Activated CD4-positive, alpha-beta memory T cell treated with anti-CD3 and anti-CD28 coated beads for 36 hours (primary cell): ENCODE measurements at regions not wholly inside any gene's neighbourhood (a gene's known extent, or its start where the extent isn't known, plus 50 kb on each side); places are given as distances from the start of the nearest gene placed in this dataset.
"Not testable (repeated sequence)": the region's sequence is repeated elsewhere in the genome, so short reads cannot be mapped to it uniquely, and the experiment has no call there.

Source experiments
- CTCF ChIA-PET: fragments of 350-600 bp; sonication (Branson Sonifier 250); formaldehyde crosslinking; loops from one replicate; lab custom pipeline; 2021; ENCODE audit warnings: antibody characterized with exemption, inconsistent platforms; lab: Charles Lee
- POLR2A ChIA-PET: fragments of 350-600 bp; sonication (Branson Sonifier 250); formaldehyde crosslinking; loops from one replicate; lab custom pipeline; 2021; ENCODE audit warnings: antibody characterized with exemption; lab: Charles Lee
- DNase-seq: peaks from one replicate; pipeline ENCODE4 v3.0.0-alpha.2; 2020
- H3K27ac Mint-ChIP-seq: one replicate; pipeline ENCODE4 v1.8.0; 2021; ENCODE audit warnings: mixed read lengths
- H3K27me3 Mint-ChIP-seq: one replicate; pipeline ENCODE4 v1.8.0; 2021; ENCODE audit warnings: mixed read lengths
- H3K36me3 Mint-ChIP-seq: one replicate; pipeline ENCODE4 v1.8.0; 2021; ENCODE audit warnings: mixed read lengths
- H3K4me1 Mint-ChIP-seq: one replicate; pipeline ENCODE4 v1.8.0; 2021; ENCODE audit warnings: low read depth, mixed read lengths
- H3K4me3 Mint-ChIP-seq: one replicate; pipeline ENCODE4 v1.8.0; 2021; ENCODE audit warnings: mild to moderate bottlenecking, mixed read lengths
- H3K9me3 Mint-ChIP-seq: one replicate; pipeline ENCODE4 v1.8.0; 2021; ENCODE audit warnings: mixed read lengths
- intact Hi-C: fragments of 100-400 bp; cut with micrococcal nuclease; formaldehyde crosslinking; loops from one replicate; pipeline ENCODE4 v1.15.1; 2023

DNA sequence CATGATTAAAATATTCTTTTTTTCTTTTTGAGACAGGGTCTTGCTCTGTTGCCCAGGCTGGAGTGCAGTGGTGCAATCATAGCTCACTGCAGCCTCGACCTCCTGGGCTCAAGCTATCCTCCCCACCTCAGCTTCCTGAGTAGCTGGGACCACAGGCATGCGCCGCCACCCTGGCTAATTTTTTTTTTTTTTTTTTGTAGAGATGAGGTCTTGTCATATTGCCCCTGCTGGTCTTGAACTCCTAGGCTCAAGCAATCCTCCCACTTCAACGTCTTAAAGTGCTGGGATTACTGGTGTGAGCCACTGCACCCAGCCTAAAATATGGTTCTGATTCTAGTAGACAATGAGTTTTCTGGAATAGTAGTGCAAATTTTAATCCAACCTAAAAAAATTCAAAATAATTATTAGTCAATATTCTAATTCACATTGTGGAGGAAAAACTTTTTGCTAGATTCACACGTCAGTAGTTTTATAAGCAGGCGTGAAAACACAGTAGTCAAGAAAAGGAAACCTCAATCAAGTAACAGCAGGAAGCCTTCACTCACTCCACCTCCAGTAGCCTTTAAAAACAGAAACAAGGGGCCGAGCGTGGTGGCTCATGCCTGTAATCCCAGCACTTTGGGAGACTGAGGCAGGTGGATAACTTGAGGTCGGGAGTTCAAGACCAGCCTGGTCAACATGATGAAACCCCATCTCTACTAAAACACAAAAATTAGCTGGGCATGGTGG is 268.7 kb downstream of the BCL2 start:
- H3K4me1 Mint-ChIP-seq, H3K27me3 Mint-ChIP-seq, CTCF ChIA-PET, H3K36me3 Mint-ChIP-seq, H3K9me3 Mint-ChIP-seq, intact Hi-C loops, H3K4me3 Mint-ChIP-seq, DNase-seq, H3K27ac Mint-ChIP-seq: not testable (repeated sequence)
- POLR2A ChIA-PET = interaction anchor here (0.6 kb wide), 1 partner anchor 403 kb away, joined by 7 read pairs; no protein-coding TSS in a partner anchor

DNA sequence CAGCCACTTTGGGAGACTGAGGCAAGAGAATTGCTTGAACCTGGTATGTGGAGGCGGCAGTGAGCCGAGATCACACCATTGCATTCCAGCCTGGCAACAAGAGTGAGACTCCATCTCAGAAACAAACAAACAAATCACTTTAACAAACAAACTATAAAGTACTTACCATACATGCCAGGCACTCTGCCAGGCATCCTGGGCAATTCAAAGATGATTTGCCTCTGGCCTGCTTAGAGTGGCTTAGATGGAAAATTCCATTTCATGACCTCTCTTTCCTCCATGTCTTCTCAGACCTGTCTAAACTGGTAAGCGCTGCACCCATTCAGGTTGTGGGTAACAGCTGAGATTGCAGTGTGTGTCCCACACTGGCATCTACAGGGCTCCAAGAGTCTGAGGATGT is 273.2 kb downstream of the BCL2 start:
- no peak for DNase-seq
- ChIA-PET CTCF (interaction anchor here (2.0 kb wide), 1 partner anchor 30 kb away, joined by 12 read pairs; no protein-coding TSS in a partner anchor), POLR2A (no interaction called here)
- no peaks in the 10 kb centered on the region for H3K36me3 Mint-ChIP-seq
- intact Hi-C loops = no loop called here
- peaks cover 11% of the 10 kb centered on the region for H3K27me3 Mint-ChIP-seq
- H3K4me1 Mint-ChIP-seq = peaks cover 12% of the 10 kb centered on the region
- no peak overlapping the region for H3K4me3 Mint-ChIP-seq
- no peak overlapping the region for H3K27ac Mint-ChIP-seq
- peaks cover 5% of the 10 kb centered on the region for H3K9me3 Mint-ChIP-seq

DNA sequence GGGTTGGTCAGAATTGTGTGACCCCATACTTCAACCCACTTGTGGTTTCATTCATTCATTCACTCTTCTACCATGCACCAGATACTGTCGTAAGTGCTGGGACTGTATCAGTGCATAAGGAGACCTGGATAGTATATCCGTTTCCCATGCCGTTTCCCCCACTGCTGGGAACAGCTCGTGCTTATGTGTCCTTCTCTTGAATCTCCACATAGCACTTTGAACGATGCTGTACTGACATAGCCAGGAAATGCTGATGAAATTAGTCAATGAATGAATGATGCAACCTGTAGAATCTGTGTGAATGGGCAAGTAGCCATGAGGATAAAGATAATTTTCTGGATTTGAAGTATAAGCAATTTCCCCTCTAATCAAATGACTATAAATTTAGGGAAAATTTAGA is 276.1 kb downstream of the BCL2 start:
- Mint-ChIP-seq H3K36me3 (no peaks in the 10 kb centered on the region), H3K4me1 (peaks cover 23% of the 10 kb centered on the region), H3K9me3 (peaks cover 5% of the 10 kb centered on the region), H3K27ac (no peak overlapping the region), H3K27me3 (peaks cover 14% of the 10 kb centered on the region), H3K4me3 (no peak overlapping the region)
- intact Hi-C loops = no loop called here
- CTCF ChIA-PET = interaction anchor here (1.1 to 2.2 kb wide), 3 partner anchors 26 to 306 kb away, joined by 3 to 9 read pairs (median 3); no protein-coding TSS in a partner anchor
- DNase-seq = no peak
- POLR2A ChIA-PET = no interaction called here

DNA sequence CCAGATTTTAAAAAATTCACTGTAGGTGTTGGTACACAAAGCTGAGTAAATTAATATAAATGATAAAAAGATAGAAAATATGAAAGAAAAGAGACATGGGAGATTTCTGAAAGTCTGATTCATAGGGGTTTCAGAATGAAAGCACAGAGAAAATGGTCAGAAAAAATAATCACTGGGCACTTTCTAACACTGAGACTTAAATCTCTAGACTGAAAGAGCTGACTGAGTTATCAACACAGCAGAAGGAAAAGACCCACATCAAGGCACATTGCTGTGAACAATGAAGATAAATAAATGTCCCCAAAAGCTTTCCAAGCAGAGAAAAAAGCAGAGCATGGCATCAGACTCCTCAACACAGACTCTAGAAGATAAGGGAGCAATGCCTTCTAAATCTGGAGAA is 277.2 kb downstream of the BCL2 start:
- peaks cover 23% of the 10 kb centered on the region for H3K4me1 Mint-ChIP-seq
- ChIA-PET CTCF (interaction anchor here (0.6 to 2.2 kb wide), 3 partner anchors 25 to 86 kb away, joined by 3 to 9 read pairs (median 3); no protein-coding TSS in a partner anchor), POLR2A (interaction anchor here (0.8 kb wide), 1 partner anchor 61 kb away, joined by 4 read pairs; no protein-coding TSS in a partner anchor)
- H3K9me3 Mint-ChIP-seq = peaks cover 5% of the 10 kb centered on the region
- DNase-seq = no peak
- no peak overlapping the region for H3K4me3 Mint-ChIP-seq
- intact Hi-C loops = no loop called here
- peaks cover 14% of the 10 kb centered on the region for H3K27me3 Mint-ChIP-seq
- no peaks in the 10 kb centered on the region for H3K36me3 Mint-ChIP-seq
- no peak overlapping the region for H3K27ac Mint-ChIP-seq

DNA sequence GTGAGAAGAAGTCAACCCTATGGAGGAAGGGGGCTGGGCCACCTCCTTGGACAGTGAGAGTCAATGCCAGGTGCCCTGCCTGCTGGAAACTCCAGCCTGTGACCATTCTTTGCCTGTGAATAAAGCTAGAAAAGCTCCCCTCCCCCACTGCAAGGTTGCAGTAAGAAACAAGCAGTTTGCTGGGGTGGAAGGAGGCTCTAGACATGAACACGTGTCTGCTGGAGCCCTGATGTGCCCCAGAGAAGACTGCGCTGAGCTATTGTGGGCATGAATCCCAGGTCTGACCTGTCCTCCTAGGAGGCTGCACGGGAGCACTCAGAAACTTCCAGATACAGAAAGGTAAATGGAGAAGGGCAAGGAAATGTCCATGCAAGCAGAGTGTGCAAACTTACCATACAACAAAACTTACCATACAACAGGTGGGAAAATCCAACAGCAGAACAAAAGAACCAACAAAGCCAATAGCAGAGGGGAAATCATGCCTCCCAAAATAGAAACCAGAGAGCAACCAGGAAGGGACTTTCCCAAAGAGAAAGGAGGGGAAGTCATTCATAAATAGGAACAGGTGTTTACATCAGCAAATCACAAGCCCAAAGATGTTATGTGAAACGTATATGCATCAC is 278.7 kb downstream of the BCL2 start:
- Mint-ChIP-seq H3K36me3 (no peaks in the 10 kb centered on the region), H3K4me1 (peaks cover 23% of the 10 kb centered on the region), H3K27ac (peak overlapping the region; percentile 3), H3K9me3 (peaks cover 5% of the 10 kb centered on the region), H3K27me3 (peaks cover 14% of the 10 kb centered on the region), H3K4me3 (no peak overlapping the region)
- peak; percentile 20 for DNase-seq
- ChIA-PET POLR2A (no interaction called here), CTCF (interaction anchor here (0.6 kb wide), 1 partner anchor 31 kb away, joined by 3 read pairs; no protein-coding TSS in a partner anchor)
- intact Hi-C loops = loop anchor here (2.0 kb wide), 1 partner anchor 66 kb away; no protein-coding TSS in a partner anchor

DNA sequence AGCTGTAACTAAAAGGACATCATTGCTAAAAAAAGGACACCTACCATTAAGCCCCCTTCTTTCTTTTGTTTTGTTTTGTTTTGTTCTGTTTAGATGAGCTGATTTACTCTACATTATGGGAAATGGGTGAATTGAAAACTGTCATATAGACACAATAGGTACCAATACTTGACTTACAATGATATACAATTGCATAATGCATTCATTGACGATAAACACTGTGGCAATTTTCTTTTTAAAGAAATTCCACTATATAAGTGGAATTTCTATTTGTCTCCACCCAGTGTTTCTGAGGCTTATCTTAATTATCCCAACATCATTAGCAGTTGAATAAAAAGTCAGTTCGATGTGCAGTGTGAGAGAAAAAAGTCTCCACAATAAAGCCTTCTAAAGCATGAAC is 282.1 kb downstream of the BCL2 start:
- H3K4me3 Mint-ChIP-seq = no peak overlapping the region
- no peak overlapping the region for H3K27ac Mint-ChIP-seq
- H3K36me3 Mint-ChIP-seq = no peaks in the 10 kb centered on the region
- H3K9me3 Mint-ChIP-seq = peaks cover 2% of the 10 kb centered on the region
- intact Hi-C loops = no loop called here
- POLR2A ChIA-PET = no interaction called here
- peaks cover 5% of the 10 kb centered on the region for H3K27me3 Mint-ChIP-seq
- no peak for DNase-seq
- peaks cover 21% of the 10 kb centered on the region for H3K4me1 Mint-ChIP-seq
- CTCF ChIA-PET = interaction anchor here (2.1 kb wide), 1 partner anchor 21 kb away, joined by 9 read pairs; no protein-coding TSS in a partner anchor

DNA sequence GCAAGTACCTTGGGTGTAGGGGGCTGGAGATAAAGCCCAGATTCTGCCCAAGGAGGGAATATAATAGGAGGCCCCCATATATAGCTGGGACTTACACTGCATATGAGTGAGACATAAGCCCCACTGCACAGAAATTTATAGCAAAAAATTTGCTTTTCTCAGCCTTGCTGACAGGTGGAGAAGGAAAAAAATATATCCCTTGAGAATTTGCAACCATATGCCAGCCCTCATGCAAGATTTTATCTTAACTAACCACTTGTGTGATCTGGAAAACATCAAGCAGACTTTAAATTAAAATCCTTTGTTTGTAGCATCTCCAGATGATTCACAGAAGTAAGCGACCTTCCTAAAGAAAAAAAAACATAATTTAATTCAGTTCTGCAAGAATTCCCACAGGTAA is 288.2 kb downstream of the BCL2 start:
- CTCF ChIA-PET = no interaction called here

More for the DNA sequence above, 288.2 kb downstream of the BCL2 start:
- H3K9me3 Mint-ChIP-seq = peaks cover 2% of the 10 kb centered on the region
- no peak for DNase-seq
- H3K4me3 Mint-ChIP-seq = no peak overlapping the region
- no peak overlapping the region for H3K27ac Mint-ChIP-seq
- H3K4me1 Mint-ChIP-seq = no peaks in the 10 kb centered on the region
- intact Hi-C loops = no loop called here
- H3K27me3 Mint-ChIP-seq = peaks cover 6% of the 10 kb centered on the region
- no peaks in the 10 kb centered on the region for H3K36me3 Mint-ChIP-seq
- POLR2A ChIA-PET = no interaction called here
